HEK293 (cell line): ENCODE measurements at regions not wholly inside any gene's neighbourhood (a gene's known extent, or its start where the extent isn't known, plus 50 kb on each side); places are given as distances from the start of the nearest gene placed in this dataset.

Experiments
- CTCF ChIA-PET: fragments of 350-600 bp; formaldehyde crosslinking; extraction: SDS; loops from one replicate; lab custom pipeline; 2021; ENCODE audit warnings: antibody characterized with exemption; lab: Yijun Ruan, JAX
- POLR2A ChIA-PET: fragments of 300-600 bp; formaldehyde crosslinking; extraction: SDS; loops from one replicate; lab custom pipeline; 2020; ENCODE audit warnings: antibody characterized with exemption, inconsistent platforms; lab: Yijun Ruan, JAX
- H3K27ac ChIP-seq: fragments of 200-500 bp; sonication (Bioruptor generic); 2 replicates; pipeline ENCODE4 v1.5.1; 2014; ENCODE audit warnings: low read depth, low read length, control low read depth, inconsistent platforms; ENCODE audit errors: extremely low read depth
- H3K36me3 ChIP-seq, 2 experiments: fragments of 200-500 bp in 1 of 2; sonication (Bioruptor generic) in 1 of 2; 1 replicate in 1 of 2; 2 replicates in 1 of 2; pipeline ENCODE4 v1.5.1; 2014 to 2017; ENCODE audit warnings: inconsistent platforms in 2 of 2, low read length in 2 of 2; ENCODE audit not compliant: control insufficient read depth in 2 of 2, insufficient read depth in 1 of 2
- H3K4me1 ChIP-seq: fragments of 200-500 bp; sonication (Bioruptor generic); 2 replicates; pipeline ENCODE4 v1.5.1; 2014; ENCODE audit warnings: mild to moderate bottlenecking, low read length, inconsistent platforms; ENCODE audit not compliant: control insufficient read depth, insufficient read depth
- H3K4me3 ChIP-seq: 2 replicates; pipeline ENCODE4 v1.5.1; 2011; ENCODE audit warnings: low read depth, mild to moderate bottlenecking, control low read depth, low read length, moderate library complexity
- H3K9me3 ChIP-seq: fragments of 200-500 bp; sonication (Bioruptor generic); 2 replicates; pipeline ENCODE4 v1.5.1; 2014; ENCODE audit warnings: low read depth, low read length, inconsistent platforms; ENCODE audit not compliant: control insufficient read depth, insufficient read depth
- FEZF1 ChIP-seq: fragments of 450-650 bp; formaldehyde crosslinking; IDR thresholded peaks from 2 replicates; pipeline ENCODE4 v1.5.1; 2016; ENCODE audit warnings: missing biosample characterization, missing genetic modification characterization
- MEIS1 ChIP-seq: sonication (generic); formaldehyde crosslinking; IDR thresholded peaks from 2 replicates; pipeline ENCODE4 v1.8.1; 2022; ENCODE audit warnings: missing genetic modification reagents, mild to moderate bottlenecking, borderline replicate concordance
- SP7 ChIP-seq: fragments of 450-650 bp; formaldehyde crosslinking; IDR thresholded peaks from 2 replicates; pipeline ENCODE4 v1.5.1; 2016; ENCODE audit warnings: missing biosample characterization, missing genetic modification characterization
- ZNF133 ChIP-seq: fragments of 450-650 bp; formaldehyde crosslinking; IDR thresholded peaks from 2 replicates; pipeline ENCODE4 v1.5.1; 2016; ENCODE audit warnings: missing biosample characterization, missing genetic modification characterization
- ZNF175 ChIP-seq: fragments of 450-650 bp; formaldehyde crosslinking; IDR thresholded peaks from 2 replicates; pipeline ENCODE4 v1.5.1; 2016; ENCODE audit warnings: missing biosample characterization, missing genetic modification characterization
- ZNF202 ChIP-seq: fragments of 450-650 bp; formaldehyde crosslinking; IDR thresholded peaks from 2 replicates; pipeline ENCODE4 v1.5.1; 2016; ENCODE audit warnings: missing biosample characterization, missing genetic modification characterization, borderline replicate concordance
- ZNF549 ChIP-seq: fragments of 450-650 bp; IDR thresholded peaks from 2 replicates; pipeline ENCODE4 v1.5.1; 2018; ENCODE audit warnings: missing biosample characterization, missing genetic modification characterization, mild to moderate bottlenecking, inconsistent platforms, moderate library complexity
- ZNF585B ChIP-seq: fragments of 450-650 bp; formaldehyde crosslinking; IDR thresholded peaks from 2 replicates; pipeline ENCODE4 v1.5.1; 2016; ENCODE audit warnings: missing biosample characterization, missing genetic modification characterization
- ZNF626 ChIP-seq: fragments of 450-650 bp; sonication (Bioruptor Pico); formaldehyde crosslinking; IDR thresholded peaks from 2 replicates; pipeline ENCODE4 v1.5.1; 2018; ENCODE audit warnings: missing biosample characterization, missing genetic modification characterization, inconsistent platforms
- ZNF629 ChIP-seq: fragments of 450-650 bp; formaldehyde crosslinking; IDR thresholded peaks from 2 replicates; pipeline ENCODE4 v1.5.1; 2017; ENCODE audit warnings: missing biosample characterization, missing genetic modification characterization
- ZNF654 ChIP-seq: fragments of 450-650 bp; formaldehyde crosslinking; IDR thresholded peaks from 2 replicates; pipeline ENCODE4 v1.5.1; 2016; ENCODE audit warnings: low read depth, missing biosample characterization, missing genetic modification characterization
- ZNF664 ChIP-seq: fragments of 450-650 bp; formaldehyde crosslinking; IDR thresholded peaks from 2 replicates; pipeline ENCODE4 v1.5.1; 2016; ENCODE audit warnings: missing biosample characterization, missing genetic modification characterization
- ZNF768 ChIP-seq: fragments of 450-650 bp; formaldehyde crosslinking; IDR thresholded peaks from 2 replicates; pipeline ENCODE4 v1.5.1; 2018; ENCODE audit warnings: missing biosample characterization, mild to moderate bottlenecking, missing genetic modification characterization
- ZNF837 ChIP-seq: fragments of 450-650 bp; formaldehyde crosslinking; IDR thresholded peaks from 2 replicates; pipeline ENCODE4 v1.5.1; 2016; ENCODE audit warnings: missing biosample characterization, missing genetic modification characterization
- ZSCAN16 ChIP-seq: fragments of 450-650 bp; formaldehyde crosslinking; IDR thresholded peaks from 2 replicates; pipeline ENCODE4 v1.5.1; 2016; ENCODE audit warnings: missing biosample characterization, missing genetic modification characterization
- TF ChIP-seq, protein P1 (sequence below): fragments of 450-650 bp; formaldehyde crosslinking; IDR thresholded peaks from 2 replicates; pipeline ENCODE4; 2016; ENCODE audit warnings: missing biosample characterization, missing genetic modification characterization
- TF ChIP-seq, protein P2 (sequence below): fragments of 450-650 bp; formaldehyde crosslinking; IDR thresholded peaks from 2 replicates; pipeline ENCODE4 v1.5.1; 2016; ENCODE audit warnings: missing biosample characterization, missing genetic modification characterization
- TF ChIP-seq, protein P3 (sequence below): fragments of 450-650 bp; formaldehyde crosslinking; IDR thresholded peaks from 2 replicates; pipeline ENCODE4 v1.5.1; 2016; ENCODE audit warnings: missing biosample characterization, missing genetic modification characterization
- TF ChIP-seq, protein P4 (sequence below): fragments of 450-650 bp; formaldehyde crosslinking; IDR thresholded peaks from 2 replicates; pipeline ENCODE4 v1.5.1; 2016; ENCODE audit warnings: missing biosample characterization, missing genetic modification characterization
- TF ChIP-seq, protein P5 (sequence below): fragments of 450-650 bp; formaldehyde crosslinking; optimal IDR thresholded peaks from 2 replicates; pipeline ENCODE3; 2016; ENCODE audit warnings: missing biosample characterization, mild to moderate bottlenecking, missing genetic modification characterization

DNA sequence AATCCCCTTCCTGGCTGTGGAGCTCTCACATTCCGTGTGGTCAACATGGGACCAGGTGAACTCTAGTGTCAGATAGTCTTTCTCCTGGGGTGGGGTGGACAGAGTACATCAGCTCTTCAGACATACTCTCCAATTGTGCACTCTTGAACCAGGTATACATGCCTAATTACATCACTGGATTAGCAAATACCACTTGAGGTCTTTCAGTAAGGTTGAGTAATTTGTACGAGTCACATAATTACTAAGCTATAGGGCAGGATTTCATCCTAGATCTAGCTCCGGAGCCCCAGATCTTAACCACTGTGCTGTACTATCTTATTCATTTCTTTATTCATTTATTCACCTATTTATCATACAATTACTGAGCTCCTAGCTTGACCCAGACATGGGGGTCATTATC lies 821.3 kb downstream of the TFAP2A start:
- H3K27ac ChIP-seq = no peak overlapping the region
- H3K4me1 ChIP-seq = no peaks in the 10 kb centered on the region
- no peaks in the 10 kb centered on the region for H3K36me3 ChIP-seq
- TF ChIP-seq, protein P1, sequence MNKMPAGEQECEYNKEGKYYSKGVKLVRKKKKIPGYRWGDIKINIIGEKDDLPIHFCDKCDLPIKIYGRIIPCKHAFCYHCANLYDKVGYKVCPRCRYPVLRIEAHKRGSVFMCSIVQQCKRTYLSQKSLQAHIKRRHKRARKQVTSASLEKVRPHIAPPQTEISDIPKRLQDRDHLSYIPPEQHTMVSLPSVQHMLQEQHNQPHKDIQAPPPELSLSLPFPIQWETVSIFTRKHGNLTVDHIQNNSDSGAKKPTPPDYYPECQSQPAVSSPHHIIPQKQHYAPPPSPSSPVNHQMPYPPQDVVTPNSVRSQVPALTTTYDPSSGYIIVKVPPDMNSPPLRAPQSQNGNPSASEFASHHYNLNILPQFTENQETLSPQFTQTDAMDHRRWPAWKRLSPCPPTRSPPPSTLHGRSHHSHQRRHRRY (tag by site-specific recombination) = no peak
- TF ChIP-seq ZNF629 (tag by site-specific recombination) (no peak), ZNF626 (tag by site-specific recombination) (no peak), ZNF768 (tag by site-specific recombination) (no peak), ZNF664 (tag by site-specific recombination) (no peak), MEIS1 (CRISPR knock-in tag) (no peak), FEZF1 (tag by site-specific recombination) (no peak), ZNF585B (no peak), ZNF837 (tag by site-specific recombination) (no peak), ZNF202 (tag by site-specific recombination) (no peak), ZSCAN16 (tag by site-specific recombination) (no peak), SP7 (tag by site-specific recombination) (no peak), ZNF133 (no peak), ZNF549 (tag by site-specific recombination) (no peak), ZNF175 (tag by site-specific recombination) (no peak), ZNF654 (tag by site-specific recombination) (no peak)
- TF ChIP-seq, protein P2, sequence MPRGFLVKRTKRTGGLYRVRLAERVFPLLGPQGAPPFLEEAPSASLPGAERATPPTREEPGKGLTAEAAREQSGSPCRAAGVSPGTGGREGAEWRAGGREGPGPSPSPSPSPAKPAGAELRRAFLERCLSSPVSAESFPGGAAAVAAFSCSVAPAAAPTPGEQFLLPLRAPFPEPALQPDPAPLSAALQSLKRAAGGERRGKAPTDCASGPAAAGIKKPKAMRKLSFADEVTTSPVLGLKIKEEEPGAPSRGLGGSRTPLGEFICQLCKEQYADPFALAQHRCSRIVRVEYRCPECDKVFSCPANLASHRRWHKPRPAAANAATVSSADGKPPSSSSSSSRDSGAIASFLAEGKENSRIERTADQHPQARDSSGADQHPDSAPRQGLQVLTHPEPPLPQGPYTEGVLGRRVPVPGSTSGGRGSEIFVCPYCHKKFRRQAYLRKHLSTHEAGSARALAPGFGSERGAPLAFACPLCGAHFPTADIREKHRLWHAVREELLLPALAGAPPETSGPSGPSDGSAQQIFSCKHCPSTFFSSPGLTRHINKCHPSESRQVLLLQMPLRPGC (tag by site-specific recombination) = no peak
- TF ChIP-seq, protein P3, sequence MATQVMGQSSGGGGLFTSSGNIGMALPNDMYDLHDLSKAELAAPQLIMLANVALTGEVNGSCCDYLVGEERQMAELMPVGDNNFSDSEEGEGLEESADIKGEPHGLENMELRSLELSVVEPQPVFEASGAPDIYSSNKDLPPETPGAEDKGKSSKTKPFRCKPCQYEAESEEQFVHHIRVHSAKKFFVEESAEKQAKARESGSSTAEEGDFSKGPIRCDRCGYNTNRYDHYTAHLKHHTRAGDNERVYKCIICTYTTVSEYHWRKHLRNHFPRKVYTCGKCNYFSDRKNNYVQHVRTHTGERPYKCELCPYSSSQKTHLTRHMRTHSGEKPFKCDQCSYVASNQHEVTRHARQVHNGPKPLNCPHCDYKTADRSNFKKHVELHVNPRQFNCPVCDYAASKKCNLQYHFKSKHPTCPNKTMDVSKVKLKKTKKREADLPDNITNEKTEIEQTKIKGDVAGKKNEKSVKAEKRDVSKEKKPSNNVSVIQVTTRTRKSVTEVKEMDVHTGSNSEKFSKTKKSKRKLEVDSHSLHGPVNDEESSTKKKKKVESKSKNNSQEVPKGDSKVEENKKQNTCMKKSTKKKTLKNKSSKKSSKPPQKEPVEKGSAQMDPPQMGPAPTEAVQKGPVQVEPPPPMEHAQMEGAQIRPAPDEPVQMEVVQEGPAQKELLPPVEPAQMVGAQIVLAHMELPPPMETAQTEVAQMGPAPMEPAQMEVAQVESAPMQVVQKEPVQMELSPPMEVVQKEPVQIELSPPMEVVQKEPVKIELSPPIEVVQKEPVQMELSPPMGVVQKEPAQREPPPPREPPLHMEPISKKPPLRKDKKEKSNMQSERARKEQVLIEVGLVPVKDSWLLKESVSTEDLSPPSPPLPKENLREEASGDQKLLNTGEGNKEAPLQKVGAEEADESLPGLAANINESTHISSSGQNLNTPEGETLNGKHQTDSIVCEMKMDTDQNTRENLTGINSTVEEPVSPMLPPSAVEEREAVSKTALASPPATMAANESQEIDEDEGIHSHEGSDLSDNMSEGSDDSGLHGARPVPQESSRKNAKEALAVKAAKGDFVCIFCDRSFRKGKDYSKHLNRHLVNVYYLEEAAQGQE (tag by site-specific recombination) = no peak
- TF ChIP-seq, protein P4, sequence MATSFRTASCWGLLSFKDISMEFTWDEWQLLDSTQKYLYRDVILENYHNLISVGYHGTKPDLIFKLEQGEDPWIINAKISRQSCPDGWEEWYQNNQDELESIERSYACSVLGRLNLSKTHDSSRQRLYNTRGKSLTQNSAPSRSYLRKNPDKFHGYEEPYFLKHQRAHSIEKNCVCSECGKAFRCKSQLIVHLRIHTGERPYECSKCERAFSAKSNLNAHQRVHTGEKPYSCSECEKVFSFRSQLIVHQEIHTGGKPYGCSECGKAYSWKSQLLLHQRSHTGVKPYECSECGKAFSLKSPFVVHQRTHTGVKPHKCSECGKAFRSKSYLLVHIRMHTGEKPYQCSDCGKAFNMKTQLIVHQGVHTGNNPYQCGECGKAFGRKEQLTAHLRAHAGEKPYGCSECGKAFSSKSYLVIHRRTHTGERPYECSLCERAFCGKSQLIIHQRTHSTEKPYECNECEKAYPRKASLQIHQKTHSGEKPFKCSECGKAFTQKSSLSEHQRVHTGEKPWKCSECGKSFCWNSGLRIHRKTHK (tag by site-specific recombination) = no peak
- TF ChIP-seq, protein P5, sequence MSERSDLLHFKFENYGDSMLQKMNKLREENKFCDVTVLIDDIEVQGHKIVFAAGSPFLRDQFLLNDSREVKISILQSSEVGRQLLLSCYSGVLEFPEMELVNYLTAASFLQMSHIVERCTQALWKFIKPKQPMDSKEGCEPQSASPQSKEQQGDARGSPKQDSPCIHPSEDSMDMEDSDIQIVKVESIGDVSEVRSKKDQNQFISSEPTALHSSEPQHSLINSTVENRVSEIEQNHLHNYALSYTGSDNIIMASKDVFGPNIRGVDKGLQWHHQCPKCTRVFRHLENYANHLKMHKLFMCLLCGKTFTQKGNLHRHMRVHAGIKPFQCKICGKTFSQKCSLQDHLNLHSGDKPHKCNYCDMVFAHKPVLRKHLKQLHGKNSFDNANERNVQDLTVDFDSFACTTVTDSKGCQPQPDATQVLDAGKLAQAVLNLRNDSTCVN (tag by site-specific recombination) = no peak
- ChIA-PET CTCF (interaction anchor here (0.6 to 0.7 kb wide), 3 partner anchors 15 to 277 kb away, joined by 3 read pairs; no protein-coding TSS in a partner anchor), POLR2A (no interaction called here)
- H3K9me3 ChIP-seq = no peaks in the 10 kb centered on the region
- H3K4me3 ChIP-seq = no peak overlapping the region
